ENCODE measurements at regions not wholly inside any gene's neighbourhood (a gene's known extent, or its start where the extent isn't known, plus 50 kb on each side); places are given as distances from the start of the nearest gene placed in this dataset.
"Not testable (repeated sequence)": the region's sequence is repeated elsewhere in the genome, so short reads cannot be mapped to it uniquely, and the experiment has no call there.

- no peak for DNase-seq
Measured at GRCh38 chr2:219844401-219845091, 217.1 kb downstream of the SLC4A3 start.

- no peak for DNase-seq
Measured at GRCh38 chr2:219848882-219849281, 221.5 kb downstream of the SLC4A3 start.

GRCh38 chr2:219851169-219851568 lies 223.7 kb downstream of the SLC4A3 start:
- DNase-seq, result no peak

GRCh38 chr2:219851801-219852481 lies 224.5 kb downstream of the SLC4A3 start:
- no peak for DNase-seq

- DNase-seq, result no peak
Measured at GRCh38 chr2:219852626-219853025, 225.2 kb downstream of the SLC4A3 start.

GRCh38 chr2:219856602-219857001 lies 229.2 kb downstream of the SLC4A3 start:
- no peak for DNase-seq

GRCh38 chr2:219857751-219858150 lies 230.3 kb downstream of the SLC4A3 start:
- no peak for DNase-seq

GRCh38 chr2:219861307-219861706 lies 233.9 kb downstream of the SLC4A3 start:
- no peak for DNase-seq

- DNase-seq, result no peak
Measured at GRCh38 chr2:219864154-219864553, 236.7 kb downstream of the SLC4A3 start.

GRCh38 chr2:219868635-219869034 lies 241.2 kb downstream of the SLC4A3 start:
- DNase-seq, result no peak

- DNase-seq, result no peak
Measured at GRCh38 chr2:219870041-219870440, 242.6 kb downstream of the SLC4A3 start.

- DNase-seq, result no peak
Measured at GRCh38 chr2:219871351-219871750, 243.9 kb downstream of the SLC4A3 start.

GRCh38 chr2:219875036-219875435 lies 247.6 kb downstream of the SLC4A3 start:
- no peak for DNase-seq

- not testable (repeated sequence) for DNase-seq
Measured at GRCh38 chr2:219875986-219876385, 248.6 kb downstream of the SLC4A3 start.

- no peak for DNase-seq
Measured at GRCh38 chr2:219876931-219877330, 249.5 kb downstream of the SLC4A3 start.

- no peak for DNase-seq
Measured at GRCh38 chr2:219877728-219878127, 250.3 kb downstream of the SLC4A3 start.

- DNase-seq, result no peak
Measured at GRCh38 chr2:219878516-219878915, 251.1 kb downstream of the SLC4A3 start.

- DNase-seq, result no peak
Measured at GRCh38 chr2:219881851-219882250, 254.4 kb downstream of the SLC4A3 start.

- no peak for DNase-seq
Measured at GRCh38 chr2:219886615-219887014, 259.2 kb downstream of the SLC4A3 start.

GRCh38 chr2:219887870-219888269 lies 260.4 kb downstream of the SLC4A3 start:
- DNase-seq, result no peak

GRCh38 chr2:219893541-219893940 lies 266.1 kb downstream of the SLC4A3 start:
- no peak for DNase-seq

GRCh38 chr2:219897456-219897855 lies 270.0 kb downstream of the SLC4A3 start:
- DNase-seq, result no peak

GRCh38 chr2:219901155-219901554 lies 273.7 kb downstream of the SLC4A3 start:
- DNase-seq, result no peak

- DNase-seq, result no peak
Measured at GRCh38 chr2:219902891-219903552, 275.6 kb downstream of the SLC4A3 start.
